Gastroesophageal sphincter (tissue), 4 donors: ENCODE measurements at regions not wholly inside any gene's neighbourhood (a gene's known extent, or its start where the extent isn't known, plus 50 kb on each side); places are given as distances from the start of the nearest gene placed in this dataset.
"Not testable (repeated sequence)": the region's sequence is repeated elsewhere in the genome, so short reads cannot be mapped to it uniquely, and the experiment has no call there.

Source experiments
- ATAC-seq: fragments of 150-250 bp; one replicate; pipeline ENCODE4 v1.9.1; 2016; ENCODE audit warnings: mild to moderate bottlenecking, moderate library complexity
- H3K27ac ChIP-seq, 4 donors: fragments of 200-600 bp; sonication (generic) in 3 of 4; 1 replicate in 3 of 4; 2 replicates in 1 of 4; pipeline ENCODE4 v1.5.1; 2016 to 2019
- H3K27me3 ChIP-seq: fragments of 200-600 bp; sonication (generic); one replicate; pipeline ENCODE4 v1.5.1; 2019
- H3K36me3 ChIP-seq, 2 donors: fragments of 200-600 bp; sonication (generic); one replicate each; pipeline ENCODE4 v1.5.1; 2019; ENCODE audit warnings: control low read depth in 1 of 2
- H3K4me1 ChIP-seq, 3 donors: fragments of 200-600 bp; sonication (generic); 1 replicate in 2 of 3; 2 replicates in 1 of 3; pipeline ENCODE4 v1.5.1; 2016 to 2019; ENCODE audit warnings: control low read depth in 2 of 3
- H3K4me3 ChIP-seq, 2 donors: fragments of 200-600 bp; sonication (generic); one replicate each; pipeline ENCODE4 v1.5.1; 2019; ENCODE audit warnings: mild to moderate bottlenecking in 1 of 2, moderate library complexity in 1 of 2
- H3K9me3 ChIP-seq, 3 donors: fragments of 200-600 bp; sonication (generic); one replicate each; pipeline ENCODE4 v1.5.1; 2017 to 2019; ENCODE audit warnings: control low read depth in 2 of 3
- CTCF ChIP-seq, 4 experiments: fragments of 200-600 bp in 2 of 4; fragments of 450-650 bp in 2 of 4; sonication (generic) in 1 of 4; IDR thresholded peaks; one replicate each; pipeline ENCODE4 v1.5.1; 2017 to 2019; ENCODE audit warnings: antibody characterized with exemption in 4 of 4, mild to moderate bottlenecking in 2 of 4, moderate library complexity in 2 of 4
- EP300 ChIP-seq: sonication (generic); formaldehyde crosslinking; IDR thresholded peaks from one replicate; pipeline ENCODE4 v1.6.1; 2017; ENCODE audit warnings: antibody characterized with exemption, mild to moderate bottlenecking
- POLR2A ChIP-seq, 2 donors: fragments of 450-650 bp; IDR thresholded peaks; one replicate each; pipeline ENCODE4 v1.6.1; 2017; ENCODE audit warnings: antibody characterized with exemption in 2 of 2, mild to moderate bottlenecking in 2 of 2, moderate library complexity in 1 of 2
- POLR2AphosphoS5 ChIP-seq: sonication (generic); formaldehyde crosslinking; IDR thresholded peaks from one replicate; pipeline ENCODE4 v1.6.1; 2017; ENCODE audit warnings: antibody characterized with exemption
- WGBS, 2 donors: methylation state at CpG; one replicate each; pipeline ENCODE4 v1.1.5; 2018; ENCODE audit warnings: low coverage in 1 of 2; 5-methylcytosine and 5-hydroxymethylcytosine counted together

DNA sequence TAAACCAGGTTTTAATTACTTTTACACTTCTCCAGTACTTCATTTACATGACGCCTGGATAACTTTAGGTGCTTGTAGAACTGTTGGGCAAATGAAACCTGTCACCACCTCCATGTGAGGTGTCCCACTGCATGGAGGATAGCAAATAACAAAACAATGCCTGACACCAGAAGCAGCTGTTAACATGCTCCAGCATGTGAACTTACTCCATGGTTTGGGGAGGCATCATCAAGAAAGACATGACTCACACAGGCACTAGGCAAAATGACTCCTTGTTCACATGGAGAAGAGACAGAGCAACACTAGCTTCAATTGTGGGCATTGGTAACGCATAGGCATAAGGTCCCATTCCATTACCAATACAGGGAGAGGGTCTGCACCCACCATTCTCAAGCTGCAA is 198.1 kb upstream of the F9 start:
- H3K36me3 ChIP-seq = no peaks in the 10 kb centered on the region
- no peak for ATAC-seq
- no peak for TF ChIP-seq EP300
- no peak for TF ChIP-seq CTCF (IDR thresholded peaks at IDR 0.05)
- TF ChIP-seq POLR2A (IDR thresholded peaks at IDR 0.05) = no peak
- no peak for TF ChIP-seq POLR2AphosphoS5

GRCh38 chrX:139327355-139327754 is 203.2 kb upstream of the F9 start:
- no peaks in the 10 kb centered on the region for H3K9me3 ChIP-seq
- ATAC-seq = no peak
- H3K27me3 ChIP-seq = no peaks in the 10 kb centered on the region
- H3K36me3 ChIP-seq = no peaks in the 10 kb centered on the region
- H3K27ac ChIP-seq = no peak overlapping the region
- TF ChIP-seq POLR2A (IDR thresholded peaks at IDR 0.05) (no peak), CTCF (IDR thresholded peaks at IDR 0.05) (no peak), EP300 (no peak), POLR2AphosphoS5 (no peak)
- H3K4me3 ChIP-seq = no peak overlapping the region
- no peaks in the 10 kb centered on the region for H3K4me1 ChIP-seq

More for the DNA sequence above, 198.1 kb upstream of the F9 start:
- Histone ChIP-seq H3K4me3 (no peak overlapping the region), H3K4me1 (no peaks in the 10 kb centered on the region), H3K27me3 (no peaks in the 10 kb centered on the region), H3K9me3 (no peaks in the 10 kb centered on the region), H3K27ac (no peak overlapping the region)
- 78 to 100% methylated on average over 1 of the region's 2 CpGs for WGBS, 2 donors

GRCh38 chrX:139324756-139325155 is 205.8 kb upstream of the F9 start:
- Histone ChIP-seq H3K36me3 (no peaks in the 10 kb centered on the region), H3K27ac (no peak overlapping the region), H3K4me1 (no peaks in the 10 kb centered on the region), H3K4me3 (no peak overlapping the region), H3K9me3 (no peaks in the 10 kb centered on the region), H3K27me3 (no peaks in the 10 kb centered on the region)
- no peak for ATAC-seq
- TF ChIP-seq CTCF (IDR thresholded peaks at IDR 0.05) (no peak), POLR2A (IDR thresholded peaks at IDR 0.05) (no peak), POLR2AphosphoS5 (no peak), EP300 (no peak)
- WGBS, 2 donors = 83% methylated on average over 1 of the region's 2 CpGs; no CpG with 5 or more reads in 1 of the 2 donors

GRCh38 chrX:139320661-139321354 is 209.7 kb upstream of the F9 start:
- H3K27ac ChIP-seq, ATAC-seq, H3K4me1 ChIP-seq, H3K9me3 ChIP-seq, H3K36me3 ChIP-seq, H3K27me3 ChIP-seq, H3K4me3 ChIP-seq: not testable (repeated sequence)
- WGBS, 2 donors = 0% methylated on average over 1 of the region's 38 CpGs; no CpG with 5 or more reads in 1 of the 2 donors

DNA sequence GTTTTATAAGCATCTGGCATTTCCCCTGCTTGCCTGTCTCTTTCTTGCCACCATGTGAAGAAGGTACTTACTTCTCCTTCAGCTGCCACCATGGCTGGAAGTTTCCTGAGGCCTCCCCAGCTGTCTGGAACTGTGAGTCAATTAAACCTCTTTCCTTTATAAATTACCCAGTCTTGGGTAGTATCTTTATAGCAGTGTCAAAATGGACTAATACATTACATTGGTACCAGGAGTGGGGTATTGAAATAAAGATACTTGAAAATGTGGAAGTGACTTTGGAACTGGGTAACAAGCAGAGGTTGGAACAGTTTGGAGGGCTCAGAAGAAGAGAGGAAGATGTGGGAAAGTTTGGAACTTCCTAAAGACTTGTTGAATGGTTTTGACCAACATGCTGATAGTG is 223.9 kb upstream of the F9 start:
- H3K27ac ChIP-seq, ATAC-seq, H3K4me3 ChIP-seq, H3K27me3 ChIP-seq, H3K4me1 ChIP-seq, H3K9me3 ChIP-seq, H3K36me3 ChIP-seq: not testable (repeated sequence)

GRCh38 chrX:139304471-139304870 is 226.1 kb upstream of the F9 start:
- TF ChIP-seq CTCF (IDR thresholded peaks at IDR 0.05) (no peak), POLR2AphosphoS5 (no peak), EP300 (no peak), POLR2A (IDR thresholded peaks at IDR 0.05) (no peak)
- Histone ChIP-seq H3K27me3 (no peaks in the 10 kb centered on the region), H3K4me3 (no peak overlapping the region), H3K27ac (no peak overlapping the region), H3K4me1 (no peaks in the 10 kb centered on the region), H3K9me3 (peaks cover 0 to 8% (median 0%) of the 10 kb centered on the region in 3 donors), H3K36me3 (no peaks in the 10 kb centered on the region)
- ATAC-seq = no peak
- WGBS, 2 donors = 27 to 73% methylated on average over 2 to 3 of the region's 3 CpGs
